Activated T-cell treated with anti-CD3 and anti-CD28 coated beads, Interleukin-2, amount 50 U/mL, for 4 hours (primary cell): ENCODE measurements at regions not wholly inside any gene's neighbourhood (a gene's known extent, or its start where the extent isn't known, plus 50 kb on each side); places are given as distances from the start of the nearest gene placed in this dataset.

Experiments used
- ATAC-seq, 2 donors: fragments of 200-7000 bp; cut with Tn5 transposase; one replicate each; pipeline ENCODE4 v1.10.0; 2021
- DNase-seq: peaks from one replicate; pipeline ENCODE4 v3.0.0-alpha.2; 2020
- H3K27me3 Mint-ChIP-seq: one replicate; pipeline ENCODE4 v1.8.0; 2021; ENCODE audit warnings: low read depth, mixed read lengths
- H3K36me3 Mint-ChIP-seq: one replicate; pipeline ENCODE4 v1.8.0; 2022; ENCODE audit warnings: mixed read lengths; ENCODE audit not compliant: insufficient read depth
- H3K4me1 Mint-ChIP-seq: one replicate; pipeline ENCODE4 v1.8.0; 2021; ENCODE audit warnings: low read depth, mixed read lengths
- H3K4me3 Mint-ChIP-seq: one replicate; pipeline ENCODE4 v1.8.0; 2021; ENCODE audit warnings: mild to moderate bottlenecking, moderate library complexity, mixed read lengths
- H3K9me3 Mint-ChIP-seq: one replicate; pipeline ENCODE4 v1.8.0; 2021; ENCODE audit warnings: mixed read lengths

GRCh38 chrX:20347481-20347880 lies 80.8 kb upstream of the RPS6KA3 start:
- DNase-seq, result no peak
- H3K4me3 Mint-ChIP-seq, result no peak overlapping the region
- ATAC-seq, result no peak
- H3K27me3 Mint-ChIP-seq, result no peaks in the 10 kb centered on the region
- no peaks in the 10 kb centered on the region for H3K36me3 Mint-ChIP-seq
- H3K9me3 Mint-ChIP-seq, result peaks cover 6% of the 10 kb centered on the region
- H3K4me1 Mint-ChIP-seq, result peaks cover under 1% of the 10 kb centered on the region

- H3K4me1 Mint-ChIP-seq, result peaks cover 9% of the 10 kb centered on the region
- H3K9me3 Mint-ChIP-seq, result no peaks in the 10 kb centered on the region
- H3K4me3 Mint-ChIP-seq, result no peak overlapping the region
- H3K36me3 Mint-ChIP-seq, result no peaks in the 10 kb centered on the region
- H3K27me3 Mint-ChIP-seq, result no peaks in the 10 kb centered on the region
- DNase-seq (no peak), ATAC-seq (peak; percentile 83 to 86)
Measured at GRCh38 chrX:20333672-20334071, 67.0 kb upstream of the RPS6KA3 start.

GRCh38 chrX:20330545-20330944 lies 63.8 kb upstream of the RPS6KA3 start:
- Mint-ChIP-seq H3K27me3 (no peaks in the 10 kb centered on the region), H3K9me3 (no peaks in the 10 kb centered on the region), H3K4me1 (peaks cover 9% of the 10 kb centered on the region), H3K36me3 (no peaks in the 10 kb centered on the region), H3K4me3 (no peak overlapping the region)
- ATAC-seq, result no peak
- no peak for DNase-seq

GRCh38 chrX:20329435-20329834 lies 62.7 kb upstream of the RPS6KA3 start:
- DNase-seq (no peak), ATAC-seq (no peak)
- Mint-ChIP-seq H3K4me1 (peaks cover 6% of the 10 kb centered on the region), H3K9me3 (no peaks in the 10 kb centered on the region), H3K27me3 (no peaks in the 10 kb centered on the region), H3K4me3 (no peak overlapping the region), H3K36me3 (no peaks in the 10 kb centered on the region)

GRCh38 chrX:20325786-20326388 lies 59.2 kb upstream of the RPS6KA3 start:
- Mint-ChIP-seq H3K27me3 (no peaks in the 10 kb centered on the region), H3K9me3 (no peaks in the 10 kb centered on the region), H3K36me3 (no peaks in the 10 kb centered on the region), H3K4me3 (no peak overlapping the region), H3K4me1 (peaks cover 15% of the 10 kb centered on the region)
- no peak for DNase-seq
- no peak for ATAC-seq

GRCh38 chrX:20322887-20323286 lies 56.2 kb upstream of the RPS6KA3 start:
- ATAC-seq (no peak), DNase-seq (no peak)
- H3K36me3 Mint-ChIP-seq, result no peaks in the 10 kb centered on the region
- no peaks in the 10 kb centered on the region for H3K27me3 Mint-ChIP-seq
- no peaks in the 10 kb centered on the region for H3K9me3 Mint-ChIP-seq
- H3K4me3 Mint-ChIP-seq, result no peak overlapping the region
- H3K4me1 Mint-ChIP-seq, result peaks cover 23% of the 10 kb centered on the region

GRCh38 chrX:20320461-20321159 lies 53.9 kb upstream of the RPS6KA3 start:
- Mint-ChIP-seq H3K27me3 (no peaks in the 10 kb centered on the region), H3K4me3 (peak overlapping the region; percentile 70), H3K4me1 (peaks cover 23% of the 10 kb centered on the region), H3K36me3 (no peaks in the 10 kb centered on the region), H3K9me3 (no peaks in the 10 kb centered on the region)
- no peak for DNase-seq
- peak; percentile 46 to 52 for ATAC-seq

- no peaks in the 10 kb centered on the region for H3K36me3 Mint-ChIP-seq
- no peak for DNase-seq
- H3K4me3 Mint-ChIP-seq, result no peak overlapping the region
- H3K27me3 Mint-ChIP-seq, result no peaks in the 10 kb centered on the region
- no peak for ATAC-seq
- H3K4me1 Mint-ChIP-seq, result peaks cover 27% of the 10 kb centered on the region
- H3K9me3 Mint-ChIP-seq, result no peaks in the 10 kb centered on the region
Measured at GRCh38 chrX:20319054-20319453, 52.3 kb upstream of the RPS6KA3 start.

GRCh38 chrX:20317873-20318272 lies 51.2 kb upstream of the RPS6KA3 start:
- H3K4me3 Mint-ChIP-seq, result no peak overlapping the region
- no peak for DNase-seq
- peaks cover 27% of the 10 kb centered on the region for H3K4me1 Mint-ChIP-seq
- ATAC-seq, result no peak
- no peaks in the 10 kb centered on the region for H3K36me3 Mint-ChIP-seq
- no peaks in the 10 kb centered on the region for H3K27me3 Mint-ChIP-seq
- H3K9me3 Mint-ChIP-seq, result no peaks in the 10 kb centered on the region
